Upper lobe of right lung (tissue), 1 donor: ENCODE measurements at regions not wholly inside any gene's neighbourhood (a gene's known extent, or its start where the extent isn't known, plus 50 kb on each side); places are given as distances from the start of the nearest gene placed in this dataset.

Experiments used
- ATAC-seq: fragments of 200-7000 bp; cut with Tn5 transposase; one replicate; pipeline ENCODE4 v1.9.1; 2020; ENCODE audit warnings: mild to moderate bottlenecking, moderate library complexity
- DNase-seq: peaks from one replicate; pipeline ENCODE4 v3.0.0-alpha.2; 2020
- H3K27ac ChIP-seq: fragments of 200-600 bp; one replicate; pipeline ENCODE4 v1.8.0; 2022
- H3K27me3 ChIP-seq: fragments of 200-600 bp; one replicate; pipeline ENCODE4 v1.8.0; 2022; ENCODE audit warnings: mild to moderate bottlenecking
- H3K36me3 ChIP-seq: fragments of 200-600 bp; one replicate; pipeline ENCODE4 v1.8.0; 2022
- H3K4me1 ChIP-seq: fragments of 200-600 bp; one replicate; pipeline ENCODE4 v1.8.0; 2022
- H3K4me3 ChIP-seq: fragments of 200-600 bp; one replicate; pipeline ENCODE4 v1.8.0; 2022; ENCODE audit warnings: mild to moderate bottlenecking
- H3K9me3 ChIP-seq: fragments of 200-600 bp; one replicate; pipeline ENCODE4 v1.8.0; 2022
- CTCF ChIP-seq: fragments of 200-600 bp; IDR thresholded peaks from one replicate; pipeline ENCODE4 v1.8.0; 2022; ENCODE audit warnings: antibody characterized with exemption
- intact Hi-C: fragments of 100-400 bp; cut with DNase I; formaldehyde crosslinking; loops from one replicate; pipeline ENCODE4 v1.11.0; 2022
- donor health status: DM: no; HTN: yes; CAD: no; lungs with severe emphysema.

GRCh38 chr2:164146441-164146840 is 410.6 kb upstream of the FIGN start:
- Histone ChIP-seq H3K4me1 (no peaks in the 10 kb centered on the region), H3K27ac (no peak overlapping the region), H3K9me3 (no peaks in the 10 kb centered on the region), H3K27me3 (no peaks in the 10 kb centered on the region), H3K4me3 (no peak overlapping the region), H3K36me3 (no peaks in the 10 kb centered on the region)
- ATAC-seq = no peak
- intact Hi-C loops = no loop called here
- TF ChIP-seq CTCF = no peak
- no peak for DNase-seq

GRCh38 chr2:164145093-164145987 is 409.5 kb upstream of the FIGN start:
- H3K9me3 ChIP-seq = no peaks in the 10 kb centered on the region
- H3K27ac ChIP-seq = no peak overlapping the region
- no peak overlapping the region for H3K4me3 ChIP-seq
- no peaks in the 10 kb centered on the region for H3K27me3 ChIP-seq
- no peaks in the 10 kb centered on the region for H3K36me3 ChIP-seq
- TF ChIP-seq CTCF = no peak
- no peaks in the 10 kb centered on the region for H3K4me1 ChIP-seq
- no peak for ATAC-seq
- intact Hi-C loops = no loop called here
- DNase-seq = no peak

GRCh38 chr2:164143183-164143930 is 407.5 kb upstream of the FIGN start:
- no peak overlapping the region for H3K27ac ChIP-seq
- no peaks in the 10 kb centered on the region for H3K9me3 ChIP-seq
- ATAC-seq (peak; percentile 28), DNase-seq (no peak)
- no peaks in the 10 kb centered on the region for H3K4me1 ChIP-seq
- H3K4me3 ChIP-seq = no peak overlapping the region
- no peaks in the 10 kb centered on the region for H3K27me3 ChIP-seq
- intact Hi-C loops = no loop called here
- no peak for TF ChIP-seq CTCF
- H3K36me3 ChIP-seq = no peaks in the 10 kb centered on the region

- no peak overlapping the region for H3K27ac ChIP-seq
- H3K36me3 ChIP-seq = no peaks in the 10 kb centered on the region
- H3K27me3 ChIP-seq = no peaks in the 10 kb centered on the region
- H3K4me1 ChIP-seq = no peaks in the 10 kb centered on the region
- ATAC-seq = no peak
- no peak overlapping the region for H3K4me3 ChIP-seq
- intact Hi-C loops = no loop called here
- no peaks in the 10 kb centered on the region for H3K9me3 ChIP-seq
- no peak for DNase-seq
- TF ChIP-seq CTCF = no peak
These were observed 406.9 kb upstream of the FIGN start for GRCh38 chr2:164142755-164143154.

GRCh38 chr2:164141271-164141670 is 405.5 kb upstream of the FIGN start:
- DNase-seq (no peak), ATAC-seq (no peak)
- no peaks in the 10 kb centered on the region for H3K4me1 ChIP-seq
- H3K36me3 ChIP-seq = no peaks in the 10 kb centered on the region
- intact Hi-C loops = no loop called here
- no peak overlapping the region for H3K4me3 ChIP-seq
- no peaks in the 10 kb centered on the region for H3K27me3 ChIP-seq
- no peak overlapping the region for H3K27ac ChIP-seq
- H3K9me3 ChIP-seq = no peaks in the 10 kb centered on the region
- no peak for TF ChIP-seq CTCF
